CD4-positive, alpha-beta T cell (primary cell): ENCODE measurements at regions not wholly inside any gene's neighbourhood (a gene's known extent, or its start where the extent isn't known, plus 50 kb on each side); places are given as distances from the start of the nearest gene placed in this dataset.

Source experiments
- ATAC-seq: fragments of 200-7000 bp; cut with Tn5 transposase; one replicate; pipeline ENCODE4 v1.10.0; 2022; ENCODE audit warnings: mild to moderate bottlenecking; ENCODE audit not compliant: poor library complexity
- CTCF ChIA-PET: fragments of 350-600 bp; sonication (Branson Sonifier 250); formaldehyde crosslinking; loops from one replicate; lab custom pipeline; 2021; ENCODE audit warnings: antibody characterized with exemption, inconsistent platforms; lab: Charles Lee
- POLR2A ChIA-PET: fragments of 350-600 bp; sonication (Branson Sonifier 250); formaldehyde crosslinking; loops from one replicate; lab custom pipeline; 2021; ENCODE audit warnings: antibody characterized with exemption, inconsistent platforms; lab: Charles Lee
- DNase-seq, 14 experiments: peaks; one replicate each; pipeline ENCODE4 v3.0.0-alpha.2; 2013 to 2020; ENCODE audit warnings: mixed read lengths in 2 of 14
- H3K27ac ChIP-seq, 2 donors: one replicate each; pipeline versions ENCODE4 v1.5.1 to v1.7.0; 2013; ENCODE audit warnings: low read length in 2 of 2, low read depth in 1 of 2, mild to moderate bottlenecking in 1 of 2
- H3K27me3 ChIP-seq, 2 experiments: 1 replicate in 1 of 2; 2 replicates in 1 of 2; pipeline versions ENCODE4 v1.6.1 to v1.7.0; 2013; ENCODE audit warnings: low read length in 2 of 2, control low read depth in 1 of 2, mild to moderate bottlenecking in 1 of 2, moderate library complexity in 1 of 2; ENCODE audit not compliant: insufficient read depth in 2 of 2, control insufficient read depth in 1 of 2
- H3K36me3 ChIP-seq: one replicate; pipeline ENCODE4 v1.6.1; 2013; ENCODE audit warnings: low read length, control low read depth; ENCODE audit not compliant: insufficient read depth
- H3K4me1 ChIP-seq: one replicate; pipeline ENCODE4 v1.6.1; 2013; ENCODE audit warnings: low read length, control low read depth; ENCODE audit not compliant: insufficient read depth
- H3K4me3 ChIP-seq: one replicate; pipeline ENCODE4 v1.5.1; 2013; ENCODE audit warnings: mild to moderate bottlenecking, low read length, moderate library complexity
- H3K9me3 ChIP-seq, 2 experiments: 1 replicate in 1 of 2; 2 replicates in 1 of 2; pipeline versions ENCODE4 v1.6.1 to v1.7.0; 2013; ENCODE audit warnings: low read length in 2 of 2, mild to moderate bottlenecking in 2 of 2, control low read depth in 1 of 2, moderate library complexity in 1 of 2; ENCODE audit not compliant: control insufficient read depth in 1 of 2, insufficient read depth in 1 of 2
- H3K27ac Mint-ChIP-seq: one replicate; pipeline ENCODE4 v1.8.0; 2020; ENCODE audit warnings: mixed read lengths
- H3K27me3 Mint-ChIP-seq: one replicate; pipeline ENCODE4 v1.8.0; 2021; ENCODE audit warnings: mixed read lengths
- H3K36me3 Mint-ChIP-seq: one replicate; pipeline ENCODE4 v1.8.0; 2021; ENCODE audit warnings: low read depth, mixed read lengths
- H3K4me1 Mint-ChIP-seq: one replicate; pipeline ENCODE4 v1.8.0; 2021; ENCODE audit warnings: low read depth, mixed read lengths
- H3K4me3 Mint-ChIP-seq: one replicate; pipeline ENCODE4 v1.8.0; 2020; ENCODE audit warnings: mild to moderate bottlenecking, mixed read lengths
- H3K9me3 Mint-ChIP-seq: one replicate; pipeline ENCODE4 v1.8.0; 2020; ENCODE audit warnings: mixed read lengths
- CTCF ChIP-seq: fragments of 200-600 bp; IDR thresholded peaks from one replicate; pipeline ENCODE4 v1.8.0; 2022; ENCODE audit warnings: antibody characterized with exemption, mild to moderate bottlenecking
- intact Hi-C, 2 experiments: fragments of 100-400 bp; cut with DNase I in 1 of 2; cut with micrococcal nuclease in 1 of 2; formaldehyde crosslinking; loops; one replicate each; pipeline versions ENCODE4 v1.15.1 to v1.9.0; 2023 to 2025; cut with DNase I, micrococcal nuclease

DNA sequence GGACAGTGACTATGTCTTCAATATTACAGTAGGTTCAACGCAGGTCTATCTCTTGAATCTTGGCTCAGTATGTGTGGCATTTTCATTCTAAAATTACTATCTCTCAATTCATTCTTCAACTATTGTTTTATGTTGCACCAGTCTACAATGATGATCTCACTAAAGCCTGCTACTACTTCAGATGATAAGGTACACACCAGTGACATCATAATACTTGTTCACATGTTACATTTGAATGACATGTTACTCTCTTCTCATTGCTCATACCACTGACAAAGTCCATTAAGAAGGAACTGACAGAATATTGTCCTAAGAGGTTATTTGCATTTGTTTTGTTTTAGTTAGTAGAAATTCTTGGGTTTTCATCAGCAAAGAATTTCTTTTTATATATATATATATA, 165.2 kb upstream of the ST8SIA4 start:
- POLR2A ChIA-PET = no interaction called here
- Histone ChIP-seq H3K27me3 (no peaks in the 10 kb centered on the region), H3K36me3 (no peaks in the 10 kb centered on the region), H3K4me3 (no peak overlapping the region), H3K4me1 (no peaks in the 10 kb centered on the region), H3K9me3 (peaks cover 0 to 2% of the 10 kb centered on the region in 2 experiments), H3K27ac (no peak overlapping the region)
- CTCF ChIA-PET = no interaction called here
- ATAC-seq = no peak
- Mint-ChIP-seq H3K36me3 (no peaks in the 10 kb centered on the region), H3K4me3 (no peak overlapping the region), H3K9me3 (peaks cover 3% of the 10 kb centered on the region), H3K27me3 (no peaks in the 10 kb centered on the region), H3K27ac (no peak overlapping the region), H3K4me1 (no peaks in the 10 kb centered on the region)
- no peak for DNase-seq
- intact Hi-C loops = no loop called here
- no peak for TF ChIP-seq CTCF

DNA sequence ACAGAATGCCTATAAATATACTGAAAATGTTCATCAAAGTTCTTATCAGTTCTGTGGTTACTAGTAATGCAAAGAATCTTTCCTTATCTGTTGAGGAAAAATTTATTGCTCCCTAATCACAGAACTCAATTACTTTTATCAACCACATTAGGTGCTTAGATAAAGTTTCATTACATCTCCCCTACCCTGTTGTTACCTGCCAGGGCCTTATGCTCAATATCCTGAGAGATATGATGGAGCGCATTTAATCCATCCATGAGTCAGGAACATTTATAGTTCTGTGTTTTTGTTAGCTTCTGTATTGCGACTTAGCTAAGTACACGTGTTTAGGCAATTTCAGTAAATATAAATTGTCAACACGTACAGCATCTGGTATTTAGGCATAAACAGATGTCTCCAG, 164.3 kb upstream of the ST8SIA4 start:
- intact Hi-C loops = no loop called here
- POLR2A ChIA-PET = no interaction called here

DNA sequence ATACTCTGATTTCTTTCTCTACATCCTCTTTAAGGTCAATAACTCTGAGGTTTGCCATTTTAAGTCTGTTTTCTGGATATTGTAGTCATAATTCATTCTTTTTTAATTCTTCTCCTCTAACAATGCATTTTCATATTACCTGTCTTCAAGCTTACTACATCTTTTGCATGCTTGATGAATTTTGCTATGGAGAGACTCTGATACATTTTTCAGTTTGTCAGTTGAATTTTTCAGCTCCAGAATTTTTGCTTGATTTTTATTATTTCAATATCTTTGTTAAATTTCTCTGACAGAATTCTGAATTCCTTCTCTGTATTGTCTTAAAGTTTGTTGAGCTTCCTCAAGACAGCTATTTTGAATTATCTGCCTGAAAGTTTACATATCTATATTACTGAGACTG, 159.8 kb upstream of the ST8SIA4 start:
- peaks cover 8% of the 10 kb centered on the region for H3K9me3 Mint-ChIP-seq
- H3K4me3 ChIP-seq = no peak overlapping the region
- no peak for ATAC-seq
- intact Hi-C loops = no loop called here
- peaks cover 0 to 15% of the 10 kb centered on the region in 2 experiments for H3K9me3 ChIP-seq
- H3K4me1 ChIP-seq = no peaks in the 10 kb centered on the region
- no peak overlapping the region for H3K4me3 Mint-ChIP-seq
- no peak overlapping the region for H3K27ac ChIP-seq
- no peaks in the 10 kb centered on the region for H3K27me3 ChIP-seq
- H3K36me3 Mint-ChIP-seq = no peaks in the 10 kb centered on the region
- H3K27me3 Mint-ChIP-seq = no peaks in the 10 kb centered on the region
- H3K36me3 ChIP-seq = no peaks in the 10 kb centered on the region
- CTCF ChIA-PET = no interaction called here
- POLR2A ChIA-PET = no interaction called here
- H3K27ac Mint-ChIP-seq = no peak overlapping the region
- TF ChIP-seq CTCF = no peak
- no peaks in the 10 kb centered on the region for H3K4me1 Mint-ChIP-seq
- no peak for DNase-seq

More for the DNA sequence above, 164.3 kb upstream of the ST8SIA4 start:
- H3K9me3 Mint-ChIP-seq = peaks cover 7% of the 10 kb centered on the region
- no peaks in the 10 kb centered on the region for H3K36me3 Mint-ChIP-seq
- no peaks in the 10 kb centered on the region for H3K27me3 Mint-ChIP-seq
- no peaks in the 10 kb centered on the region for H3K4me1 Mint-ChIP-seq
- no peak overlapping the region for H3K4me3 Mint-ChIP-seq
- Histone ChIP-seq H3K4me3 (no peak overlapping the region), H3K36me3 (no peaks in the 10 kb centered on the region), H3K9me3 (peaks cover 0 to 10% of the 10 kb centered on the region in 2 experiments), H3K27me3 (no peaks in the 10 kb centered on the region), H3K27ac (no peak overlapping the region), H3K4me1 (no peaks in the 10 kb centered on the region)
- ATAC-seq (no peak), DNase-seq (no peak)
- no peak for TF ChIP-seq CTCF
- H3K27ac Mint-ChIP-seq = no peak overlapping the region
- CTCF ChIA-PET = no interaction called here
